GM21723 (cell line): ENCODE measurements at regions not wholly inside any gene's neighbourhood (a gene's known extent, or its start where the extent isn't known, plus 50 kb on each side); places are given as distances from the start of the nearest gene placed in this dataset.

Experiments
- ATAC-seq: cut with Tn5 transposase; IDR thresholded peaks from one replicate; pipeline ENCODE4 v1.9.1; 2021; ENCODE audit warnings: mild to moderate bottlenecking, moderate library complexity; ENCODE audit not compliant: unreplicated experiment

GRCh38 chr4:140250989-140251552, 97.1 kb upstream of the MAML3 start:
- ATAC-seq, result no peak

GRCh38 chr4:140249351-140249750, 95.4 kb upstream of the MAML3 start:
- no peak for ATAC-seq

GRCh38 chr4:140247237-140247636, 93.3 kb upstream of the MAML3 start:
- ATAC-seq, result no peak

- ATAC-seq, result no peak
These were observed 92.2 kb upstream of the MAML3 start for GRCh38 chr4:140246216-140246615.

GRCh38 chr4:140244328-140244727, 90.3 kb upstream of the MAML3 start:
- ATAC-seq, result no peak

GRCh38 chr4:140243278-140243753, 89.3 kb upstream of the MAML3 start:
- peak; percentile 79 for ATAC-seq

GRCh38 chr4:140242357-140243277, 88.6 kb upstream of the MAML3 start:
- ATAC-seq, result peak; percentile 61

- no peak for ATAC-seq
These were observed 86.3 kb upstream of the MAML3 start for GRCh38 chr4:140240237-140240636.

GRCh38 chr4:140239311-140239710, 85.3 kb upstream of the MAML3 start:
- ATAC-seq, result no peak

GRCh38 chr4:140238351-140239056, 84.5 kb upstream of the MAML3 start:
- ATAC-seq, result no peak

GRCh38 chr4:140237616-140238350, 83.8 kb upstream of the MAML3 start:
- ATAC-seq, result no peak

- ATAC-seq, result no peak
These were observed 82.7 kb upstream of the MAML3 start for GRCh38 chr4:140236654-140237169.

- no peak for ATAC-seq
These were observed 80.7 kb upstream of the MAML3 start for GRCh38 chr4:140234697-140235060.

- ATAC-seq, result no peak
These were observed 80.1 kb upstream of the MAML3 start for GRCh38 chr4:140233791-140234696.

- no peak for ATAC-seq
These were observed 75.9 kb upstream of the MAML3 start for GRCh38 chr4:140229881-140230280.

GRCh38 chr4:140227286-140227685, 73.3 kb upstream of the MAML3 start:
- ATAC-seq, result no peak

- ATAC-seq, result no peak
These were observed 69.2 kb upstream of the MAML3 start for GRCh38 chr4:140223056-140223810.

- ATAC-seq, result no peak
These were observed 68.2 kb upstream of the MAML3 start for GRCh38 chr4:140222171-140222570.

- ATAC-seq, result no peak
These were observed 66.1 kb upstream of the MAML3 start for GRCh38 chr4:140220058-140220457.
